Neural progenitor cell (in vitro differentiated cells): ENCODE measurements at regions not wholly inside any gene's neighbourhood (a gene's known extent, or its start where the extent isn't known, plus 50 kb on each side); places are given as distances from the start of the nearest gene placed in this dataset.

Source experiments
- CTCF ChIP-seq: fragments of 200-600 bp; sonication (generic); IDR thresholded peaks from 2 replicates; pipeline ENCODE4 v1.5.1; 2017; ENCODE audit warnings: antibody characterized with exemption, mild to moderate bottlenecking
- EZH2 ChIP-seq: fragments of 200-600 bp; sonication (generic); IDR thresholded peaks from 2 replicates; pipeline ENCODE4 v1.6.1; 2017; ENCODE audit warnings: antibody characterized with exemption, mild to moderate bottlenecking, moderate library complexity

- TF ChIP-seq CTCF (no peak), EZH2 (no peak)
Measured at GRCh38 chr17:37820995-37821713, 76.3 kb upstream of the HNF1B start.
